Fibroblast of peridontal ligament (primary cell): ENCODE measurements at regions not wholly inside any gene's neighbourhood (a gene's known extent, or its start where the extent isn't known, plus 50 kb on each side); places are given as distances from the start of the nearest gene placed in this dataset.
"Not testable (repeated sequence)": the region's sequence is repeated elsewhere in the genome, so short reads cannot be mapped to it uniquely, and the experiment has no call there.

Source experiments
- DNase-seq: peaks from one replicate; pipeline ENCODE4 v3.0.0-alpha.2; 2010; ENCODE audit errors: extremely low read depth

- no peak for DNase-seq
Measured at GRCh38 chrX:36650622-36651021, 357.5 kb upstream of the FAM47C start.

- no peak for DNase-seq
Measured at GRCh38 chrX:36683507-36683906, 324.7 kb upstream of the FAM47C start.

GRCh38 chrX:36684053-36684452 is 324.1 kb upstream of the FAM47C start:
- no peak for DNase-seq

- DNase-seq: no peak
Measured at GRCh38 chrX:36721990-36722389, 286.2 kb upstream of the FAM47C start.

- no peak for DNase-seq
Measured at GRCh38 chrX:36753602-36754001, 254.6 kb upstream of the FAM47C start.

GRCh38 chrX:36787752-36788151 is 220.4 kb upstream of the FAM47C start:
- no peak for DNase-seq

- no peak for DNase-seq
Measured at GRCh38 chrX:36803151-36803550, 205.0 kb upstream of the FAM47C start.

GRCh38 chrX:36804066-36804465 is 204.1 kb upstream of the FAM47C start:
- DNase-seq: no peak

GRCh38 chrX:36844857-36845256 is 163.3 kb upstream of the FAM47C start:
- DNase-seq: no peak

- no peak for DNase-seq
Measured at GRCh38 chrX:36847496-36847895, 160.7 kb upstream of the FAM47C start.

GRCh38 chrX:36849407-36849806 is 158.8 kb upstream of the FAM47C start:
- DNase-seq: no peak

- DNase-seq: peak; percentile 0
Measured at GRCh38 chrX:36856849-36857248, 151.3 kb upstream of the FAM47C start.

GRCh38 chrX:36859231-36859630 is 148.9 kb upstream of the FAM47C start:
- no peak for DNase-seq

GRCh38 chrX:36861601-36862000 is 146.6 kb upstream of the FAM47C start:
- DNase-seq: no peak

GRCh38 chrX:36867143-36867542 is 141.0 kb upstream of the FAM47C start:
- peak; percentile 35 for DNase-seq

GRCh38 chrX:36868592-36868991 is 139.6 kb upstream of the FAM47C start:
- no peak for DNase-seq

GRCh38 chrX:36869457-36869856 is 138.7 kb upstream of the FAM47C start:
- DNase-seq: no peak

- DNase-seq: no peak
Measured at GRCh38 chrX:36897690-36898089, 110.5 kb upstream of the FAM47C start.

GRCh38 chrX:36898301-36898700 is 109.9 kb upstream of the FAM47C start:
- DNase-seq: peak; percentile 1

GRCh38 chrX:36904561-36904960 is 103.6 kb upstream of the FAM47C start:
- not testable (repeated sequence) for DNase-seq

- DNase-seq: peak; percentile 35
Measured at GRCh38 chrX:36908801-36909675, 99.1 kb upstream of the FAM47C start.

GRCh38 chrX:36909676-36910030 is 98.5 kb upstream of the FAM47C start:
- no peak for DNase-seq

GRCh38 chrX:36913551-36913950 is 94.6 kb upstream of the FAM47C start:
- DNase-seq: no peak

GRCh38 chrX:36916941-36917340 is 91.2 kb upstream of the FAM47C start:
- no peak for DNase-seq
